H1 (cell line): ENCODE measurements at regions not wholly inside any gene's neighbourhood (a gene's known extent, or its start where the extent isn't known, plus 50 kb on each side); places are given as distances from the start of the nearest gene placed in this dataset.

Source experiments
- BACH1 ChIP-seq: IDR thresholded peaks from 2 replicates; pipeline ENCODE4 v1.6.1; 2012; ENCODE audit warnings: low read length, improper control_type of control experiment
- CEBPB ChIP-seq: IDR thresholded peaks from 2 replicates; pipeline ENCODE4 v1.6.1; 2012; ENCODE audit warnings: low read depth, low read length
- EP300 ChIP-seq, 2 experiments: IDR thresholded peaks; 1 replicate in 1 of 2; 2 replicates in 1 of 2; pipeline ENCODE4 v1.6.1; 2011 to 2012; ENCODE audit warnings: low read depth in 2 of 2, low read length in 2 of 2, mild to moderate bottlenecking in 2 of 2, borderline replicate concordance in 1 of 2, inconsistent platforms in 1 of 2, moderate library complexity in 1 of 2
- EZH2 ChIP-seq: fragments of 200-600 bp; sonication (generic); IDR thresholded peaks from 2 replicates; pipeline ENCODE4 v1.7.1; 2012; ENCODE audit warnings: low read depth, mild to moderate bottlenecking, moderate library complexity, low read length, inconsistent platforms; ENCODE audit not compliant: severe bottlenecking
- KDM5A ChIP-seq: fragments of 200-600 bp; IDR thresholded peaks from 2 replicates; pipeline ENCODE4 v1.7.1; 2012; ENCODE audit warnings: mild to moderate bottlenecking, low read length, inconsistent platforms, mixed read lengths
- MAX ChIP-seq: IDR thresholded peaks from 2 replicates; pipeline ENCODE4 v1.6.1; 2012; ENCODE audit warnings: inconsistent platforms
- POLR2A ChIP-seq, 2 experiments: IDR thresholded peaks; 1 replicate in 1 of 2; 2 replicates in 1 of 2; pipeline ENCODE4 v1.6.1; 2011; ENCODE audit warnings: low read depth in 2 of 2, low read length in 2 of 2, mild to moderate bottlenecking in 2 of 2; ENCODE audit errors: control extremely low read depth in 1 of 2
- TEAD4 ChIP-seq: IDR thresholded peaks from 2 replicates; pipeline ENCODE4 v1.6.1; 2012; ENCODE audit warnings: low read depth, low read length, inconsistent platforms, mixed read lengths
- TF ChIP-seq, protein P1 (sequence below), 3 experiments: IDR thresholded peaks; 1 replicate in 2 of 3; 2 replicates in 1 of 3; pipeline versions ENCODE4 v1.5.1 to v1.6.1; 2011; ENCODE audit warnings: low read length in 3 of 3, mild to moderate bottlenecking in 3 of 3, inconsistent platforms in 2 of 3, low read depth in 1 of 3, moderate library complexity in 1 of 3; ENCODE audit not compliant: insufficient read depth in 1 of 3; ENCODE audit errors: control extremely low read depth in 1 of 3

DNA sequence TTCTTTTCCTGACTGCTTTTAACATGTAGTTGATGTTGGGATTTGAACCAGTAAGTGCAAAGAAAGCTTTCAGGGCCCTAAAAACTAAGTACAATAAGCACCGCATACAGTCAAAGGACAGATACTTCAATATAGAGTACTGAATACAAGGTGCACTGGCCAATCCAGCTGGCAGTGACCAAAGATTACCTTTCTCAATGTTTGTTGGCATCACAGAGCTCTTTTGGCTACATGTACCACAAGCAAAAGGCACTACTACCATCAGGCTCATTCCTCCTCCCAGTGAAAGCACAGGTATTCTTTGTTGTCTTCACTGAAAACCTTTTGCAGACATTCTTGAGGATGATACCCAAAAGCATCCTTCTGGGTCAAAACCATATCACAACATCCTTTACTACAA lies 65.2 kb upstream of the ZCCHC13 start:
- no peak for TF ChIP-seq POLR2A (IDR thresholded peaks at IDR 0.05; ENCODE audit: control extremely low read depth in 1 of 2, low read depth in 2 of 2, low read length in 2 of 2)
- TF ChIP-seq MAX = no peak
- no peak for TF ChIP-seq TEAD4
- no peak for TF ChIP-seq BACH1
- TF ChIP-seq EP300 (IDR thresholded peaks at IDR 0.05; ENCODE audit: borderline replicate concordance in 1 of 2, low read depth in 2 of 2, low read length in 2 of 2) = no peak
- TF ChIP-seq EZH2 = no peak
- no peak for TF ChIP-seq KDM5A
- TF ChIP-seq, protein P1, sequence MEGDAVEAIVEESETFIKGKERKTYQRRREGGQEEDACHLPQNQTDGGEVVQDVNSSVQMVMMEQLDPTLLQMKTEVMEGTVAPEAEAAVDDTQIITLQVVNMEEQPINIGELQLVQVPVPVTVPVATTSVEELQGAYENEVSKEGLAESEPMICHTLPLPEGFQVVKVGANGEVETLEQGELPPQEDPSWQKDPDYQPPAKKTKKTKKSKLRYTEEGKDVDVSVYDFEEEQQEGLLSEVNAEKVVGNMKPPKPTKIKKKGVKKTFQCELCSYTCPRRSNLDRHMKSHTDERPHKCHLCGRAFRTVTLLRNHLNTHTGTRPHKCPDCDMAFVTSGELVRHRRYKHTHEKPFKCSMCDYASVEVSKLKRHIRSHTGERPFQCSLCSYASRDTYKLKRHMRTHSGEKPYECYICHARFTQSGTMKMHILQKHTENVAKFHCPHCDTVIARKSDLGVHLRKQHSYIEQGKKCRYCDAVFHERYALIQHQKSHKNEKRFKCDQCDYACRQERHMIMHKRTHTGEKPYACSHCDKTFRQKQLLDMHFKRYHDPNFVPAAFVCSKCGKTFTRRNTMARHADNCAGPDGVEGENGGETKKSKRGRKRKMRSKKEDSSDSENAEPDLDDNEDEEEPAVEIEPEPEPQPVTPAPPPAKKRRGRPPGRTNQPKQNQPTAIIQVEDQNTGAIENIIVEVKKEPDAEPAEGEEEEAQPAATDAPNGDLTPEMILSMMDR (IDR thresholded peaks at IDR 0.05; ENCODE audit: control extremely low read depth in 1 of 3, insufficient read depth in 1 of 3, low read depth in 1 of 3, low read length in 3 of 3) = no peak
- TF ChIP-seq CEBPB = no peak
